Gastroesophageal sphincter (tissue), 3 donors: ENCODE measurements at regions not wholly inside any gene's neighbourhood (a gene's known extent, or its start where the extent isn't known, plus 50 kb on each side); places are given as distances from the start of the nearest gene placed in this dataset.

Experiments
- POLR2A ChIP-seq, 2 donors: fragments of 450-650 bp; IDR thresholded peaks; one replicate each; pipeline ENCODE4 v1.6.1; 2017; ENCODE audit warnings: antibody characterized with exemption in 2 of 2, mild to moderate bottlenecking in 2 of 2, moderate library complexity in 1 of 2
- TF ChIP-seq, protein P1 (sequence below), 4 experiments: fragments of 200-600 bp in 2 of 4; fragments of 450-650 bp in 2 of 4; sonication (generic) in 1 of 4; IDR thresholded peaks; one replicate each; pipeline ENCODE4 v1.5.1; 2017 to 2019; ENCODE audit warnings: antibody characterized with exemption in 4 of 4, mild to moderate bottlenecking in 2 of 4, moderate library complexity in 2 of 4

DNA sequence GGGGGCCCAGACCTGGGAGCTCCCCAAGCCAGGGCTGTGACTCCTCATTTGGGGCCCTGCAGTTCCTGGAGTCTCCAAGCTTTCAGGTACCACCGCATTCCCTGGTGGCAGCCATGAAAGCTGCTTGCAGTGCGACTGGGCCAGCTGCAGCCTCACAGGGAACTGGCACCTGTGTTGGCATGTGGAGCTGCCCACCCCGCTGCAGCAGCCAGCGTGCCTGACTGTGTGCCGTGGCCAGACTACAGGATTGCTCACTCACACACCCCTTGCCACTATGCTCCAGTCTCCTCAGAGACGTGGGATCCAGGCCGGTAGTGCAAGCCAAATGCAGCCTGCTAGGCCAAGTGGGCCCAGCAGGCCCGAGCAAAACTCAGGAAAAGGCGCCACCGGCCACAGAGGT lies 450.7 kb downstream of the COL12A1 start:
- no peak for TF ChIP-seq POLR2A (IDR thresholded peaks at IDR 0.05)
- TF ChIP-seq, protein P1, sequence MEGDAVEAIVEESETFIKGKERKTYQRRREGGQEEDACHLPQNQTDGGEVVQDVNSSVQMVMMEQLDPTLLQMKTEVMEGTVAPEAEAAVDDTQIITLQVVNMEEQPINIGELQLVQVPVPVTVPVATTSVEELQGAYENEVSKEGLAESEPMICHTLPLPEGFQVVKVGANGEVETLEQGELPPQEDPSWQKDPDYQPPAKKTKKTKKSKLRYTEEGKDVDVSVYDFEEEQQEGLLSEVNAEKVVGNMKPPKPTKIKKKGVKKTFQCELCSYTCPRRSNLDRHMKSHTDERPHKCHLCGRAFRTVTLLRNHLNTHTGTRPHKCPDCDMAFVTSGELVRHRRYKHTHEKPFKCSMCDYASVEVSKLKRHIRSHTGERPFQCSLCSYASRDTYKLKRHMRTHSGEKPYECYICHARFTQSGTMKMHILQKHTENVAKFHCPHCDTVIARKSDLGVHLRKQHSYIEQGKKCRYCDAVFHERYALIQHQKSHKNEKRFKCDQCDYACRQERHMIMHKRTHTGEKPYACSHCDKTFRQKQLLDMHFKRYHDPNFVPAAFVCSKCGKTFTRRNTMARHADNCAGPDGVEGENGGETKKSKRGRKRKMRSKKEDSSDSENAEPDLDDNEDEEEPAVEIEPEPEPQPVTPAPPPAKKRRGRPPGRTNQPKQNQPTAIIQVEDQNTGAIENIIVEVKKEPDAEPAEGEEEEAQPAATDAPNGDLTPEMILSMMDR (IDR thresholded peaks at IDR 0.05), result no peak
